Right lobe of liver (tissue), 6 donors: ENCODE measurements at regions not wholly inside any gene's neighbourhood (a gene's known extent, or its start where the extent isn't known, plus 50 kb on each side); places are given as distances from the start of the nearest gene placed in this dataset.

ENCODE experiments used
- ATAC-seq, 4 donors: fragments of 200-7000 bp; cut with Tn5 transposase; one replicate each; pipeline ENCODE4 v1.9.1; 2020; ENCODE audit warnings: mild to moderate bottlenecking in 4 of 4, moderate library complexity in 4 of 4
- DNase-seq, 3 donors: peaks; one replicate each; pipeline ENCODE4 v3.0.0-alpha.2; 2020
- H3K27ac ChIP-seq, 3 donors: fragments of 200-600 bp; one replicate each; pipeline ENCODE4 v1.8.0; 2022
- H3K27me3 ChIP-seq, 2 donors: fragments of 200-600 bp; one replicate each; pipeline ENCODE4 v1.8.0; 2022
- H3K36me3 ChIP-seq, 4 donors: fragments of 200-600 bp; sonication (generic) in 1 of 4; one replicate each; pipeline versions ENCODE4 v1.5.1 to v1.8.0; 2017 to 2022; ENCODE audit warnings: control low read depth in 1 of 4
- H3K4me1 ChIP-seq, 4 donors: fragments of 200-600 bp; sonication (generic) in 1 of 4; one replicate each; pipeline versions ENCODE4 v1.5.1 to v1.8.0; 2017 to 2022; ENCODE audit warnings: control low read depth in 1 of 4
- H3K4me3 ChIP-seq, 3 donors: fragments of 200-600 bp; one replicate each; pipeline ENCODE4 v1.8.0; 2022
- H3K9me3 ChIP-seq, 4 donors: fragments of 200-600 bp; sonication (generic) in 1 of 4; one replicate each; pipeline versions ENCODE4 v1.5.1 to v1.8.0; 2017 to 2022; ENCODE audit warnings: control low read depth in 1 of 4
- CTCF ChIP-seq, 4 donors: fragments of 200-600 bp in 3 of 4; fragments of 450-650 bp in 1 of 4; IDR thresholded peaks; one replicate each; pipeline versions ENCODE4 v1.5.1 to v1.8.0; 2016 to 2022; ENCODE audit warnings: antibody characterized with exemption in 4 of 4, mild to moderate bottlenecking in 2 of 4
- POLR2A ChIP-seq: fragments of 450-650 bp; IDR thresholded peaks from one replicate; pipeline ENCODE4 v1.6.1; 2017; ENCODE audit warnings: antibody characterized with exemption, mild to moderate bottlenecking
- WGBS: methylation state at CpG from one replicate; pipeline ENCODE4 v1.1.6; 2018; ENCODE audit warnings: low coverage, low lambda C conversion rate; ENCODE audit not compliant: insufficient coverage; ENCODE audit errors: missing lambda C conversion rate; 5-methylcytosine and 5-hydroxymethylcytosine counted together
- intact Hi-C, 2 donors: fragments of 100-400 bp; cut with DNase I; formaldehyde crosslinking; loops; one replicate each; pipeline versions ENCODE4 v1.11.2 to v1.14.1; 2022
- donor health status: DM: no; HTN: yes; CAD: no.
- donor health status: DM: no; HTN: no; CAD: no.
- donor health status: DM: no; HTN: no; CAD: no.
- donor health status: DM: no; HTN: yes; CAD: no.
- donor health status: DM: no; HTN: yes; CAD: no.

GRCh38 chr7:434891-435629, 84.6 kb downstream of the PDGFA start:
- intact Hi-C loops = no loop called here
- Histone ChIP-seq H3K4me1 (no peaks in the 10 kb centered on the region), H3K9me3 (no peaks in the 10 kb centered on the region), H3K27ac (no peak overlapping the region), H3K4me3 (no peak overlapping the region), H3K36me3 (no peaks in the 10 kb centered on the region), H3K27me3 (no peaks in the 10 kb centered on the region)
- TF ChIP-seq POLR2A = no peak
- DNase-seq (peak in 1 of 3 donors; percentile 19), ATAC-seq (peak in 3 of 4 donors; percentile 41 to 45 (median 42))
- 34% methylated on average over 24 of the region's 35 CpGs for WGBS

GRCh38 chr7:435630-436366, 83.8 kb downstream of the PDGFA start:
- Histone ChIP-seq H3K27me3 (no peaks in the 10 kb centered on the region), H3K27ac (no peak overlapping the region), H3K4me1 (no peaks in the 10 kb centered on the region), H3K4me3 (no peak overlapping the region), H3K9me3 (no peaks in the 10 kb centered on the region), H3K36me3 (no peaks in the 10 kb centered on the region)
- ATAC-seq = no peak
- intact Hi-C loops = no loop called here
- no peak for DNase-seq
- 70% methylated on average over 3 of the region's 28 CpGs for WGBS
- TF ChIP-seq POLR2A (no peak), CTCF (IDR thresholded peaks at IDR 0.05) (no peak)

- peak in 1 of 3 donors; percentile 13 for DNase-seq
- H3K36me3 ChIP-seq = no peaks in the 10 kb centered on the region
- intact Hi-C loops = no loop called here
- H3K4me3 ChIP-seq = no peak overlapping the region
- no peaks in the 10 kb centered on the region for H3K4me1 ChIP-seq
- ATAC-seq = no peak
- no CpG with 5 or more reads among the region's 33 CpGs for WGBS
- H3K9me3 ChIP-seq = no peaks in the 10 kb centered on the region
- TF ChIP-seq POLR2A (no peak), CTCF (IDR thresholded peaks at IDR 0.05) (no peak)
- no peak overlapping the region for H3K27ac ChIP-seq
- H3K27me3 ChIP-seq = no peaks in the 10 kb centered on the region
Measured at GRCh38 chr7:436367-437128, 83.1 kb downstream of the PDGFA start.

GRCh38 chr7:437329-438251, 82.1 kb downstream of the PDGFA start:
- H3K4me3 ChIP-seq = no peak overlapping the region
- no peak for TF ChIP-seq CTCF (IDR thresholded peaks at IDR 0.05)
- no peak for TF ChIP-seq POLR2A
- no peaks in the 10 kb centered on the region for H3K36me3 ChIP-seq
- 97% methylated on average over 6 of the region's 43 CpGs for WGBS
- H3K4me1 ChIP-seq = no peaks in the 10 kb centered on the region
- no peak overlapping the region for H3K27ac ChIP-seq
- no peaks in the 10 kb centered on the region for H3K27me3 ChIP-seq
- intact Hi-C loops = no loop called here
- DNase-seq (no peak), ATAC-seq (no peak)
- no peaks in the 10 kb centered on the region for H3K9me3 ChIP-seq
